ENCODE measurements at regions not wholly inside any gene's neighbourhood (a gene's known extent, or its start where the extent isn't known, plus 50 kb on each side); places are given as distances from the start of the nearest gene placed in this dataset.

GRCh38 chr3:184639351-184639750, 72.5 kb downstream of the MAGEF1 start:
- TF ChIP-seq CTCF (conservative IDR thresholded peaks at IDR 0.05; ENCODE audit: low read depth, low read length) (no peak), EZH2 (IDR thresholded peaks at IDR 0.05; ENCODE audit: low read length, unreplicated experiment) (no peak)
